NCI-H2196 treated with DMSO at 0.1 percent for 48 hours (cell line): ENCODE measurements at regions not wholly inside any gene's neighbourhood (a gene's known extent, or its start where the extent isn't known, plus 50 kb on each side); places are given as distances from the start of the nearest gene placed in this dataset.
"Not testable (repeated sequence)": the region's sequence is repeated elsewhere in the genome, so short reads cannot be mapped to it uniquely, and the experiment has no call there.

ENCODE experiments used
- DNase-seq: peaks from one replicate; lab custom pipeline; 2025; ENCODE audit not compliant: unreplicated experiment; lab: John Stamatoyannopoulos, UW

DNA sequence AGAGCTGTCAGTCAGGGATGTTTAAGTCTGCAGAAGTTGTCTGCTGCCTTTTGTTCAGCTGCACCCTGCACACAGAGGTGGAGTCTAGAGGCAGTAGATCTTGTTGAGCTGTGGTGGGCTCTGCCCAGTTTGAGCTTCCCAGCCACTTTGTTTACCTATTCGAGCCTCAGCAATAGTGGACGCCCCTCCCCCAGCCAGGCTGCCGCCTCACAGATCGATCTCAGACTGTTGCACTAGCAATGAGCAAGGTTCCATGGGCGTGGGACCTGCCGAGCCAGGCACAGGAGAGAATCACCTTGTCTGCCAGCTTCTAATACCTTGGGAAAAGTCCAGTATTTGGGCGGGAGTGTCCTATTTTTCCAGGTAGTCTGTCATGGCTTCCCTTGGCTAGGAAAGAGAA is 225.1 kb upstream of the RASA1 start:
- no peak for DNase-seq

DNA sequence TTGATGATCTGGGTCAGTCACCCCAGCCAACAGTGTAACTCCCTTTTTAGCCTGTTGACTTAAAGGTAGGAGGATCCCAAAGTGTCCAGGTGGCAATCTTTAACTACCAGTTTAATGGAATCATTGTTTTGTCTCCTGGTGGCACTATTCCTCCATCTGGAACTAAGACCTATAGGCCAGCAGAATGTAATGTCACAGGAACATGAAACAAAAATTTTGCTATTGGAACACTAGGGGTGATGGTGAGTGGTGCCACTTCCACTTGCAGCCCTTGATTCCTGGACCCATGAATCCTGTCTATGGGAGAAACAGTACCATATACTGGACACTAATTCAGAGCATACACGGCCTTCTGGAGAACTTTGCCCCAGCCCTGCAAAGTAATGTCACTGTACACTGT is 219.5 kb upstream of the RASA1 start:
- no peak for DNase-seq

DNA sequence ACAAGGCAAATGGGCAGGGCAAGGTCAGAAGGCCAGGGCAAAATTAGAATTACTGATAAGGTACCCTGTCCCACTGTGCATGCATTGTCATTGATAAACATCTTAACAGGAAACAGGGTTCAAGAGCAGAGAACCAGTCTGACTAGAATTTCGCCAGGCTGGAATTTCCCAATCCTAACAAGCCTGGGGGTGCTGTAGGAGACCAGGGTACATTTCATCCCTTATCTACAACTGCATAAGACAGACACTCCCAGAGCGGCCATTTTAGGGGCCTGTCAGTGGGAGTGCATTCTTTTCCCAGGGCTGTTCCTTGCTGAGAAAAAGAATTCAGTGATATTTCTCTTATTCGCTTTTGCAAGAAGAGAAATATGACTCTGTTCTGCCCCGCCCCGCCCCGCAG is 218.7 kb upstream of the RASA1 start:
- not testable (repeated sequence) for DNase-seq

DNA sequence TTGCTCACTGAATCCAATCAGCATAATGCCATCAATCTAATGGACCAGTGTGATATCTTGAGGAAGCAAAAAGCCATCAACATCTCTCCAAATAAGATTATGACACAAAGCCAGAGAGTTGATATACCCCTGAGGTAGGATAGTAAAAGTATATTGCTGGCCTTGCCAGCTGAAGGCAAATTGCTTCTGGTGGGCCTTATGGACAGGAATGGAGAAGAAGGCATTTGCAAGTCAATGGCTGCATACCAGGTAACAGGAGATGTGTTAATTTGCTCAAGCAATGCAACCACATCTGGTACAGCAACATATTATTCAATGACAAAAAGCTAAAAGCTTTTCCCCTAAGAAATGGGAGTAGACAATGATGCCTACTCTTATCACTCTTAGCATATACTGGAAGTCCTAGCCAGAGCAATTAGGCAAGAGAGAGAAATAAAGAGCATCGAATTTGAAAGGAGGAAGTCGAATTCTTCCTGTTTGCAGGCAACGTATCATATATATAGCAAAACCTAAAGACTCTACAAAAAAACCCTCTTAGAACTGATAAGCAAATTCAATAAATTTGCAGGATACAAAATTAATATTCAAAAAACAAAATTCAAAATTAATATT is 216.1 kb upstream of the RASA1 start:
- no peak for DNase-seq

DNA sequence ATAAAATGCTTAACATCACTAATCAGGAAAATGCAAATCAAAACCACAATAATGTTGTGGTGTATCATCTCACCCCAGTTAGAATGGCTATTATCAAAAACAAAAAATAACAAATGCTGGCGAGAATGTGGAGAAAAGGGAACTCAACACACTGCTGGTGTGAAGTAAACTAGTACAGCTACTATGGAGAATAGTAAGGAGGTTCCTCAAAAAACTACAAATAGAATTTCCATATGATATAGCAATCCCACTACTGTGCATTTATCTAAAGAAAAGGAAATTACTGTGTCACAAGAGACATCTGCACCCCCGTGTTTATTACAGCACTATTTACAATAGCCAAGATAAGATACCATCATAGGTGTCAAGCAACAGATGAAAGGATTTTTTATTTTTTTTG is 214.5 kb upstream of the RASA1 start:
- DNase-seq, result no peak

DNA sequence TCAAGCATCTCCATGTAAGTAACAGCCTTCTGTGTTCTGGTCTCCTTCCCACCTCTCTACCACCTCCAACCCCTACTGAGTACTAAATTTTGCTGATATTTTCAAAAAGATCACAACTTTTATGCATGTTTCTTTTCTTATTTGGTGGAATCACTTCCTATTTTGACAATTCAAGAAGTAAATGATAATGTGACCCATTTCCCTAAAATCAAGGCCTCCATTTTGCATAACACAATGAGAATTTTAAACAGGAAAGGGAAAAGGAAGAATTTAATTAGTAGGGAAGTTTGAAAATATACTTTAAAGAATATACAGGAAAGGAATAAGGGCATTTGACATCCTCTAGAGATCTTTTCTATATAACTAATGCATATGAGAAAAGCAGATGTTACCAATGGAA is 212.9 kb upstream of the RASA1 start:
- no peak for DNase-seq

DNA sequence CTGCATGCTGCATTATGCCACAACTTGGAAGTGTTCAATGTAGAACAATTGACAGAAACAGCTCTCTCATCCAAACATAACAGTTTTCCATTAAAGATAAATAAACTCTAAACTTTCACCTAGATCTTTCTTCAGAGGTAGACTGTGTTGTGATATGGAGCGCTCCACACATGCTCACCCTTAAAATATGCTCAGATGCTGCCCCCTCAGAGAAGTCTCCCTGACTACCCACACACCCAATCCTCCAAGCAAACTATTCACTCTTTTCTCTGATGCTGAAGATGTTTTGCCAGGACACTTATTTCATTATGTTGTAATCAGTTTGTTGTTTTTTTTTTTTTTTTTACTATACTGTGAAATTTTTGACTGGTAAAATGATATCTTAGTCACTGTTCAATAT is 206.6 kb upstream of the RASA1 start:
- no peak for DNase-seq

DNA sequence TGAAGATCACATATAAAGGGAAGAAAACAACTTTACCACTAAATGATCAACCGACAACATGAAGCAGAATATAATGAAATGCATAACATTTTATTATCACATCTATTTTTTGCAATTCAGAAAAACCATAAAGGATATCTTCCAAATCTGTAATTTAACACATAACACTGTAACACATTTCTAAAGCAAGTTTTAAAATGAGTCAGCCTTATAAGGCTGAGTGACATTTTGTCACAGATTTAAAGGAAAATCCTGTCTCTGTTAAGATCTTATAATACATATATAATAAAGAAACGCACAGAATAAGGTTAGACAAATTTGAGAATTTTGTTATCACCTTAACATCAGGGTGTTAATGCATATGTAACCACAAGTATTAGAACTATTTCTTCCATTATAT is 198.4 kb upstream of the RASA1 start:
- no peak for DNase-seq

DNA sequence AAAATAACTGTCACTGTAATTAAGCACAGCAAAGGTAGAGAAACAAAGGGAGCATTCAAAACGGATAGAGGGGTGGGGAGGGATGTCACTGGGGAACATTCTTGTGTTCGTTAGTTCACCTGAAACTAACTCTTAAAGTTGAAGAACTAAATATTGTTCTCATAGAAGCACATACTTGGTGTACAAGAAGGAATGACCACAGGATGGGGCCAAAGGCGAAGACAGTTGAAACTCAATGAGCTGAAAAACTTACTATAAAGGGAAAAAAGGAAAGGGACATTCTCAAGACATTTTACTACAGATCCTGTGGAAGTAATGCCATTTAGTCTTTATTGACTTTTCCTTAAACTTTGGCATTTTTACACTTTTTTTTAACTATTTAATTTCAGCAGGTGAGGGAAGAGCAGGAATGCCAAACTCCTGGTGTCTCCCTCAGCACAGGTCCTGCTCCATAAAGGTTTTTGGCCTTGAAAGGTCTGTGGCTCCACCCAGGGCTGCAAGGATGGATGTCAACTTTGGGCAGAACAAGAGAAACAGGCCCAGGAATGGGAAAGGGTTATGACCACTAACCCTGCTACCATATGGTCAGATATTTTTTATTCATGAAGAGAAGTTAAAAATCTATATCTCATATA is 197.6 kb upstream of the RASA1 start:
- no peak for DNase-seq

DNA sequence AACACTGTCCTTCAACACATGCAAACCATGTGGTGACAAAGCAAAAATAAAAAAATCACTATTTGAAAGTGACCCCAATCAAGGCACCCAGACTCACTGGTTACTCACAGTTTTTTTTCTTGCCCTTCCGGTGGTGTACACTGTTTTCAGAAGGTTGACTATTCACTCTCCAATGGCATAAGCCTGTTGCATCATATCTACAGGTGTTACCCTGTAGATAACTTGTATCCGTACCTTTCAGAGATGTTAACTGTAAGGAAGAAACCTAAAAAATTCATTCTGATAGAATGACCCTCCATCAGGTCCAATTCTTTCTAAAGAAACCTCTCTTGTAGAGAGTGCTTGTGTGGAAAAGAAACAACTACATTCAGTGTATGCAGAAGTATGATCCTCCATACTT is 193.6 kb upstream of the RASA1 start:
- no peak for DNase-seq

DNA sequence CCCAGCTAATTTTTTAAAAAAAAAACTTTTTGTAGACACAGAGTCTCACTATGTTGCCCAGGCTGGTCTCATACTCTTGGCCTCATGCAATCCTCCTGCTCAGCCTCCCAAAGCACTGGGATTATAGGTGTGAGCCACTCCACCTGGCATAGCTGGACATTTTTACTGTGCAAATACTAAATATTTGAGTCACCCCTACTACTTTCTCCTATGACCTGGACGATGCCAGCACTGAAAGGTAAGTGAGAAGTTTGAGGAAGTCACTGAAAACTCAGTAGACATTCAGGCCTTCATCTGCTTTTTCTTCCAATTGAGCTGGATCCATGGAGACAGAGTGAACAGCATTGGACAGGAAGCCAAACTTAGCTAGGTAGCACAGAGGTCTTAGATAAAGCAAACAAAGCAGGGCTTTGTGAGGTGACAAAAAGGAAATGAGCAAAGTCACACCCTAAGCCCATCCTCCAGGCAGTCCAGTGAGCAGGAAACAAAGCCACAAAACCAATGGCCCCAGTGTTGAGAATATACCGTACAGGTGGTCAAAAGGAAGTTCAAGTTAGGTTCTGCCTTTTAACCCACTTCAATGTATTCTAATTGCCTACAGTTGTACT is 192.6 kb upstream of the RASA1 start:
- no peak for DNase-seq

DNA sequence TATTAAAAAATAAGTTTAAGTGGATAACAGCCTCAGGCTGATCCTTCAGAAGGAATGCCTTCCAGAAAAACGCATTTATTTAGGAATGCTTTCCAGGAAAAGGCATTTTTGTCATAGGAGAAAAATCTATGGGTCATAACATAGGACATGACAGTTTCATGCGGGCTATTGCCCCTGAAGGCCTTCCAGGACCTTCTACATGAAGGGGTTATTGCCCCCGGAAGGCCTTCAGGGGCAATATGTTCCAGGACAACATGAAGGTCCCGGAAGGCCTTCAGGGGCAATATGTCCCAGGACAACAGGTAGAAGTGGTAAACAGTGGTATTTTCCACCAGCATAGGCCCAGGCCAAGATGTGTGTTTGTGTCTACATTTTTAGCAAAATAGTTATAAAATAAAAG is 191.3 kb upstream of the RASA1 start:
- DNase-seq, result no peak

DNA sequence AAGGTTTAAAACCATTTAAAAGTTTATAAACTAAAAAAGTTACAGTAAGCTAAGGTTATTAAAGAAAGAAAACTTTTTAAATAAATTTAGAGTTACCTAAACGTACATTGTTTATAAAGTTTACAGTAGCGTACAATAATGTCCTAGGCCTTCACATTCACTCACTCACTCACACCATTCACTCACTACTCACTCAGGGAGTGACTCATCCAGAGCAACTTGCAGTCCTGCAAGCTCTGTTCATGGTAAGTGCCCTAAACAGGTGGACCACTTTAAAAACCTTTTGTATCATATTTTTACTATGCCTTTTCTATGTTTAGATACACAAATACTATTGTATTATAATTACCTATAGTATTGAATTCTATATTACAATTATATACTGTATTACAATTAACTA is 190.8 kb upstream of the RASA1 start:
- no peak for DNase-seq

DNA sequence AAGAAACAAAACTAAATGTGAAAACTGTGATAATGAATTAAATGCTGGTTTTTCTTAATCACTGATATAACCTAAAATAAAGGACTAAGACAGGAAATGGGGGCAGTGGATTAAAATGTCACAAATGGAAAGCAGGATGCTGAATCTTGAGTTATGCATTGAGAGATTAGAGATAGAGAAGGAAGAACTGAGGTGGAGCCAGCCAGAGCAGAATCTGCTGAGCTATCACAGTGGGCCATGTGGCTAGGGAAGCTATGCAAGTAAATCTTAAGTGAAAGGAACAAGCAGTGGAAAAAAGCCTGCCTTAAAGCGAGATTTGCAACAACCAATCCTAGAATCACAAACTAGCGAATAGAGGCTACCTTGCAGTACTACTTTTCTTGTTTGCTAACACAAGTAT is 188.5 kb upstream of the RASA1 start:
- no peak for DNase-seq

DNA sequence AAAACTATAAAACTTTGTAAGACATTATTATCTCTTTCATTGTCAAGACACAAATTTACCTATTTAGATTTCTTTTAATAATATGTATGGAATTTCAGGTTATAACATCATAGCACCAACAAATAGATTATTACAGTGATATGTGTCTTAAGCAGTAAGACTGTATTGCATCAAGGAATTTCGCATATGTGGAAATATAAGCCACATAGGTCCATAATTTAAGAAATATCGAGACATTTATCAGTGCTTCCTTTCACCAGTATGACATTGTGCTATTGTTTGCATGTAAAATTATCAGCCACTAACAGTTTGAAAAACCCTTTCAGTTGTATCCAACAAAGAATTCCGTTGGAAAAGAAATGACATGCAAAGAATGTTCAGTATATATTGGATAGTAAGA is 186.7 kb upstream of the RASA1 start:
- no peak for DNase-seq

DNA sequence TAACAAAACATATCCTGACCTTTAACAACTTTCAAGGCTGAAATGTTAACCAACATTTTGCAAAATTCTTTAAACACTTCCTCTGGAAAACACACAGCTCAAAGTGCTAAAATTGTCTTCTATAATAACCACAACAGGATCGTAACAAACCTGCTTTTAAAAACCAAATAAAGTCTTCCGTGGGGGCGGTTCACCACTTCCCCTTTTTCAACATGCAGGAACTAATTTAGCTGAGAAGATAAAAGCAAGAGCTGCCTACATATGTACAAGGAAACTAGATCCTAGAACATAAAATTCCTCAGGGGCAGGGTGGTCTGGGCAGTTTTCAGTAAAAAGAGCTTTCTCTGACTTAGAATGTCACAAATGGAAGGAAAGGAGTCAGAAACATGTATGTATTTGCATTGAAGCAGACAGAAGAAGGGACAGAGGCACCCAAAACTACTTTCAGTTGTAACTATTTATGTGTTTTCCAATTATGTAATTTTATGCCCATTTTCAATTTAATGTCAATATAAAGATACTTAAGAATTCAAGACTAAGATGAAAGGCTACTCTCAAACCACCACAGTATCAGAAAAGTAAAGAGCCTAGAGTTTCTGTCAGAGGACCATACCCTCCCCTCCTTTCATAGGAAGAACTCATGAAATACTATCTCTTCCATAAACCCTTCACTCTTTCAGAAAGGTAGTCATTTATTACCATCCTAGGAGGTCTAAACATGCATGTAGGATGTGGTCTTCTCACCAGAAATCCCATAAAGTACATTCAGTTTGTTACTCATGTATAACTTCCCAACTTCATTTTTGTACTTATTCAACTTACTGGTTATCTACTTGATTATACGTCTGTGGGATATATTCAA is 185.9 kb upstream of the RASA1 start:
- DNase-seq, result no peak

DNA sequence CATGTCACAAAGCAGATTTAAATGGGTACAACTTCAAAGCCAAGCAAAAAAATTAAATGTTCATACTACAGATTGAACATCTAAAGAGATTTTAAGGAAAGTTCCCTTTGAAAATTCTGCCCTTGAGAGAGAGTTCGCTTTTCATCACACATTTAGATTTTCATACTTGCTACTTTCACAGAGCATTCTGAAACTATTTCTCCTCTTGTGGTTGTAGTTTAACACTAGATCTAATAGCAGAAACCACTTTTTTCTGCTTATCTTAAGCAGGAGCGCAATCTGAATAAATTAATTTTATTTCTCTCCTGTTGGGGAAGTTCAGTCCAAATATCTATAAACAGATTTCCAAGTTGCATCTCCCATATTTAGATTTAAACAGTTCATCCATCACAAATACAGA is 173.3 kb upstream of the RASA1 start:
- no peak for DNase-seq

DNA sequence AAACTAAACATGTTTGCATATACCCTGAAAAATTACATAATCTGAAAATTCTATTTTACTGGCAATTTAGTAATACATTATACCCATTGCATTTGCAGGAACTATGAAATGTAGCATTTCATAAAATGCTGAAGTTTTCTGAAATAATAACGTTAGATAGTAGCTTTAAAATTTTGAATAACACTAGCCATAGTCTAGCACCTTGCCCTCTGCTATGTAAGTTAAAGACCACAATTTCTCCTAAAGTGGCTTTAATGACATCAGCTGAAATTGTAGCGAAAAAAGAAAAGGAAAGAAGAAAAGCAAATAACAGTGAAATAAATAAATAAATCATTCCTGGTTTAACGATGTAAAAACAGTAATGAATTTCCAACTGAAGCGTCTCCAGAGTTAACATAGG is 172.8 kb upstream of the RASA1 start:
- no peak for DNase-seq

DNA sequence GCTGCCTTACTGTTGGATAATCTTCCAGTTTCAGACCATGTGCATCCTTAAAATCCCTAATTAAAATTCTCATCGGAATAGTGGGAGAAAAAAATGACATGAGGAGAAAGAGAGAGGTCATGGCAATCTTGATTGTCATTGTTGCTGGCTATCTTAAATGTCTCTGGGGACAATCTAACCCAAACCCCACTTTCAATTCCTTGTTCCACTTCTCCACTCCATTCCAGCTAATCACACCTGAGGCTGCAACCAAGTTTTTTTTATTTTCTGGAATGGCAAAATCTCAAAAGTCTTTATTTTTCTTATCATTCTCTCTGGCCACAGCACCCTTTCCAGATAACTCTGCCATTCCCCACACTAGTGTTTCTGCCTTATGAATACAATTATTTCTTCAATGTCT is 171.9 kb upstream of the RASA1 start:
- no peak for DNase-seq

DNA sequence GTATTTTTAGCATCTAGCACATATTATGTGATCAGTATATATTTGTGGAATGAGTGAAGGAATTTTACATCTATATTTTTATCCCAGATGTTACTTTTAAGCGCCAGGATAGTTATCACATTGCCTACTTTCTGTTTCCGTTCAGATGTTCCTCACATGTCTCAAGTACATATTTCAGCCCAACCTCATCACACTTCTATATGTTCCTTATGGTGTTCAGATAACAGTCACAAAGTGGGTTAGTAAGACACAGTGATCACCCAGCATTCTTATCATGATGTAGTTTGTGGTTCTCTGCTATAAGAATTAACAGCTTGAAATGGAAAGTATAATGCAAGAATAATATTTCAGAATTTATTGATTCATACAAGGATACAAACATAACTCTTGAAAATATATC is 170.0 kb upstream of the RASA1 start:
- no peak for DNase-seq

DNA sequence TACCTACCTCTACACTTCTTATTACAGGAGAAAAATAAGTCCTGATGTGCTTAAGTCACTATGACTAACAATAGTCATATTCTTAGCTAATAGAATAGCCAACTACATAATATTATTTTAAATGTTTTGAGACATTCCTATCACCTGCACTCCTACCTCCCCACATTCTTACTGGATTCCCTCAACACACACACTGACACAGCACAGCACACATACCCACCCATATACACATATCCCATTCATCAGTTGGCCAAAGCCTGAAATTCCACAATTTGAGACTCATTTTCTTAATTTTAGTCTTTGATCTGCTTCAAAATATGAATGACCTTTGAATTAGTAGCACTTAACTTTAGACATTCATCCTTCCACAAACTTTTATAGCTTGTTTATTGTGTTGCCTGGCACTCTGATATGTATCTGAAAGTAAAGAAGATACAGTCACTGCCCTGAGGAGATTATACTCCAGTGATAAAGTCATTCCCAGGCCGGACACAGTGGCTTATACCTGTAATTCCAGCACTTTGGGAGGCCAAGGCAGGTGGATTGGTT is 168.3 kb upstream of the RASA1 start:
- no peak for DNase-seq

DNA sequence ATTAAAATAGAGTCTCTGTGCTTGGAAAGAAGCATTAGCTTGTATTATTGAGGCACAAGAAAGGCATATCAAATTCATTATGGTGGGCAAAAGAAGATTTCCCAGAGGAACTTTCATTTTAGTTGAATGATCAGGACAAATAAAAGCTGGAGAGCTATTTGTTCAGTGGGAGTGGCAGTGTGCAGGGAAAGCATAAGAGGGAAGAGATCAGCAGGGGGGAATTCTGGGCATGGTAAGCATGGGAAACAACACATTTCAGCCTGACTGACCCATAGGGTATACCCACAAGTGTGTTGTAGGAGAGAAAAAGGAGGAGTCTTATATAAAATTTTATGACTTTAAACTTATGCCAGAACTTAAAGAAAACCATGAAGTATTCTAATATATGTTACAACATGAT is 167.7 kb upstream of the RASA1 start:
- no peak for DNase-seq
